G401 (cell line): ENCODE measurements at regions not wholly inside any gene's neighbourhood (a gene's known extent, or its start where the extent isn't known, plus 50 kb on each side); places are given as distances from the start of the nearest gene placed in this dataset.
A peak's percentile ranks its signal among the peaks of the same experiment; 100 is the strongest.

ENCODE experiments used
- DNase-seq: peaks from one replicate; pipeline ENCODE4 v3.0.0-alpha.2; 2015; ENCODE audit warnings: low spot score
- in situ Hi-C: cut with HindIII; loops from 2 replicates; pipeline ENCODE4 v1.10.0; 2016; ENCODE audit warnings: low sequenced_read_pairs, mixed read lengths

DNA sequence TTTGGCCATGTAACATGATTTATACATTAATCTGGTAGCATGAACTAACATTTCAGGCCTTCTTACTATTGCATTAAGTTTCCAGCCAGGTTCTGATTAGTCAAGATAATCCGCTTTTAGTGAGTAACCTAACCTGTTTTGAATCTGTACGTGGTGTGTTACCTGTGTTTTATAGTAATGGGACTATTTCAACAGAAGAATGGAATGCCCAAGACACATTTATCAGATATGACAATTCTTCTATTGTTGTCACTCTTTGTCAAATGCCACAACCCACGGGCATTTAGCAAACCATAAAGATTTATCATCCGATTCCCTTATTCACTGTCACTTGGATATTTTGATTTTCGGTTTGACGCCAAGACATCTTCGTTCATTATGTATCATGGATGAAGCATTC is 117.9 kb downstream of the ETAA1 start:
- no peak for DNase-seq
- in situ Hi-C loops: no loop called here

DNA sequence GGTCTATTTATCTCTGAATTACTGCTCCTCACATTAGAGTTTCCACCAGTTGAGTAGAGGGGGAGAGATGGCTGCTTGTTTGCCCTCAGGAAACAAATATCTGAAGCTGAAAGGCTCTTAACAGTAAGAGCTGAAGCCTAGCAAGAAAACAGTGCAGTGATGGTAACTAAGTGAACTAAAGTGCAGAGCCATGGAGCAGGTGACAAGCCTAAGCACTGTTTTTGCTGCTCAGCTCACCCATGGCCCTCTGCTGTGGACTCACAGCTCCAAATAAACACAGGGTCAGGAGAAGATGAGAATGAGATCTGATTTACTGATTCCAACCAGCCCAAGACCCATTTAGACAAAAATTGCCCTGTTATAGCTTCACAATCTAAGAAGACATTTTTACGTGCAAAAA is 118.4 kb downstream of the ETAA1 start:
- in situ Hi-C loops: no loop called here
- DNase-seq: no peak

DNA sequence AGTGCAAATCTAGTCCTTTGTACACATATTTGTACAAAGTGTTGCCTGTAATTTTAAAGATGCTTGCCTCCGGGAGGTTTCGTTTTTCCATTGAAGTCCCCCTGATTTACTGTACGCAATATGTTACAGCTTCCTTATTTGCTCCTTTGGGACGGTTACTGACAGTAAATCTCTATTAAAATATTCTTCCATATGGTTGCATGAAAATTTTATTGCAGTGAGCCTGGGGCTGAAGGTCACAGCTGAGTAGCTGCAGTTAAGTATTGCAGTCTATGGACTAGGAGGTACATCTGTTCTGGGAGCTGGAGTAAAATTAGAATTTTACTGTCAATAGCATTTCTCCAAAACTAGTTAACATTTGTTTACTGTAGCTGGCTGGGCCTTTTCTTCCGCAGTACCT is 119.2 kb downstream of the ETAA1 start:
- no peak for DNase-seq
- in situ Hi-C loops: no loop called here

DNA sequence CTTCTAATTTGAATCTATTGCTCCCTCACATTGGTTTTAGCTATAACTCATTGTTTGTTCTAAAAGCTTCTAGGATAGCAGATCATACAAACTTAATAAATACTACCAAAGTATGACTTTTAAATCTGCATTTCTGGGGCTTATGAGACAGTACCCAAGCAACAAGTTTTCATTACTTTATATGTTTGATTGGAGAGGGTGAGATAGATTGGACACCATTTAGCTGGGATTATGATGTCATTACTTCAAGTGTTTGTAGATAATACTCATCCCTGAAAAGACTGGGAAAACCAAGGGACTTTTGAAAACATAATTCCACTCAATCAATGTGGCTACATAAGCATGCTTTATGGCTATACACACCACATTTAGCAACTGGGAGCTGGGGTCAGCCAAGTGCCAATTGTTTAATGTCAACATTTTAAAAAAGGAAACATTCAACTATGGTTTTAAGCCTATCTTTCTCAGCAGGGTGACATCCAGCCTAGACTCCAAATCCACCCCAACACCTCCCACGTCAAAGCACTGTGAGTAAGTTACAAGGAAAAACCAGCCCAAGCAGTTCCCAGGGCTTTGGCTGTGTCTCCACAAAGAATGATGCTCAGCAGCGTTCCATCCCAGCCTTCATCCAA is 119.9 kb downstream of the ETAA1 start:
- DNase-seq: no peak
- in situ Hi-C loops: no loop called here

DNA sequence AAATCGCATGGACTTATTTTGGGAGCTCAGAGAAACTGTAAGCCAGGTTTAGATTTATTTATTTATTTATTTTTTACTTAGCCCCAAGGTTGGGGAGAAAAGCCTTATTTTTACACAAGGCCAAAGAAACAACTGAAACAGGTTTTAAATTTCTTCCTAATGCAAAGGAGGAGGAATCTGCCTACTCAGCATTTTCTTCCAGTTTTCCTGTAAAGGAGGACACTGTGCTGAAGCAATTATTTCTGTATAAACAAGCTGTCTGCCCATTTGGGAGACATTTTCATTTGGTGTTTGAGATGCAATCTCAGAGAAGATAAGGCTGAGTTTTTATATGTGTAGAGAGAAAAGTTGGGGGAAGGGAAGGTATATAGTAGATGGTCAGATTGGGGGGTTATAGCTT is 125.0 kb downstream of the ETAA1 start:
- DNase-seq: no peak
- in situ Hi-C loops: no loop called here

DNA sequence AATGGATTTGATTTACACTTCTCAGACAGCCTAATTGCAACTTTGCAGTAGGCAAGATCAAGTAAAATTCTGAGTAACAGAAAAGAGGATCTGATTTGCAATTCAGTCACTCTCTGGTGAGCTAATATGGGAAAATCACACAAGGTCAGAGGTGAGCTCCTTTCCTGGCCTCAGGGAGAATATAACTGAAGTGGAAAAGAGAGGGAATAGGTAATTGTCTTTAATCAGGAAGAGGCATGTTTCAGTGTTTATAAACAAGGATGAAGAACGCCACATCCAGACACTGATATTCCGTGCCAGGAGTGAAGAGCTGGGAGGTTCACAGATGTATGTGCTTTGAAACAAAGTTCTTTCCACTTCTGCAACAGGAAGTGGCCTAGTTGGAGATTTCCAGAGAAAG is 127.1 kb downstream of the ETAA1 start:
- in situ Hi-C loops: no loop called here
- DNase-seq: no peak

DNA sequence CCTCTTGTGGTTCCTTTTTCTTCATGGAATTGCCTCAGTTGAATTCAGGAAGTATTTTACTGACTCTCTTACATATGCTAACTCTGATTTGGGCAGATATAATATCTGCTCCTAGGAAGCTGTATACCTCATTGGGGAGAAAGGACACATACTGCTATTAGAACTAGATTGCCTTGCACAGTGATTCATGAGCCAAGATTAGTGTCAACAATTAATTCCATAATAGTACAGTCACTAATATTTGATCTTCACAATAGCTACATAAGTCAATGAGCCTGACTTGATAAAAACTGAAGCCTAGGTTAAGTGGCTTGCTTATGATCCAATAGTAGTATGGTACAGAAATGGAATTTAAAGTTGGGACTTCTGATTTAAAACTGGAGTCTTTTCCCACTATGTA is 127.6 kb downstream of the ETAA1 start:
- in situ Hi-C loops: no loop called here

DNA sequence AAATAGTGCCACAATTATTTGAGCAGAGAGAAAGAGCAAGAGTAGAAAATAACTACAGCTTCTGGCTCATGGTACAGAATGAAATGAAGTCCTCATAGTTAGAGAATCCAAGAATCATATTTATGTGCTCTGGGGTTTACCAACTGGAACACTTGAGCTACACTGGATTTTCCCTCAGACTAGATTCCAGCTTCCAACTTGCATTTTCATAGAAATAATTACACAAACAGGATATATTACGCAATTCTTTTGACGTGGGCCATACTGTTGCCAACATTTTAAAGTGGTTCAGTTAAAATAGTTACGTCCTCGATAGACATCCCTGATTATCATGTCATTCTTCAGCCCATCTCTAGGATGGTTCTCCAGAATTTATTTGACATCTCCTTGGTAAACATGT is 129.2 kb downstream of the ETAA1 start:
- no peak for DNase-seq
- in situ Hi-C loops: no loop called here

More for the DNA sequence above, 127.6 kb downstream of the ETAA1 start:
- DNase-seq: no peak

DNA sequence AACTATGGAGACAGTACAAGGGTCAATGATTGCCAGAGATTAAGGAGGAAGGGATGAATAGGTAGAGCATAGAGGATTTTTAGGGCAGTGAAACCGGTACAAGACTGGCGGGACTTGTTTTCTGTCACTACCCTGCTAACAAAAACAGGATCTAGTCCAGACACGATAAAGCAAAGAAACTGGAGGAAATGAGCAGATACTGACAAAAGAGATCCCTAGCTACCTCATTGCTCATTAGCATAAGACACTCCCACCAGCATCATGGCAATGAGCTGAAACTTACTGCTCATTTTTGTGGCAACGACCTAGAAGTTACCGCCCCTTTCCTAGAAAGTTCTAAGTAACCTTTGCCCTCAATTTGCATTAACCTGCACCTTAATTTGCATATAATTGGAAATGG is 131.2 kb downstream of the ETAA1 start:
- in situ Hi-C loops: no loop called here

DNA sequence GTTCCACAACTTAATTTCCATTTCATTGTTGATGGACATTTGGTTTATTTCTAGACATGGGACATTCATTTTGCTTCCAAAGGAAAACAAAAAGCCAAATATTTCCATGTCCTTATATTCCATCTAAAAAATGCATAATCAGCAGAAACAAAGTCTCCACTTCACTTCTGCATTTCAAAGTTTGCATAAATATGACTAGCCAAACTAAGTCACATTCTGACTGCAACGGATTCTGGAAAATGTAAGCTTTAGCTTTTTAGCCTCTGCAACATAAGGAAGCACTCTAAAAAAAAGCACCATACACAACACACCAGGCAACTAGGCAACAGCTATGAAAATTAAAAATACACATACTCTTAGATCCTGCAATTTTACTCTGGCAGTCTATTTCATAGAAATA is 135.3 kb downstream of the ETAA1 start:
- in situ Hi-C loops: no loop called here
- DNase-seq: no peak

More for the DNA sequence above, 131.2 kb downstream of the ETAA1 start:
- DNase-seq: no peak

DNA sequence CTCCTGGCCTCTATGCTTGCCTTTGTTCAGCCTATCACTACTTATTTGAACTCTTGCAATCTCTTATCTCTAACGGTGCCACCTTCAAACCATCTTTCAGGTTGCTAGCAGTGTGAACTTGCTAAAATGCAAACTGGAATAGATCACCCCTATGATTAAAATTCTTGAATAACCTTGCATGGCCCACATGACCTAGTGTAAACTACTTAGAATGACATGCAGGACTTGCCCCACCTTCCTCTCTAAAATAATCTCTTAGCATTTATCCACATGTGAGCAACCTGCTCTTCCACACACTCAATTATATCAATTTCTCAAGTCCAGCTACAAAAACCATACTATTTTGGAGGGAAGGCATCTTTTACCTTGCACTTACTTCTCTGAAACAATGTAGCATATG is 137.6 kb downstream of the ETAA1 start:
- in situ Hi-C loops: no loop called here
- DNase-seq: no peak

DNA sequence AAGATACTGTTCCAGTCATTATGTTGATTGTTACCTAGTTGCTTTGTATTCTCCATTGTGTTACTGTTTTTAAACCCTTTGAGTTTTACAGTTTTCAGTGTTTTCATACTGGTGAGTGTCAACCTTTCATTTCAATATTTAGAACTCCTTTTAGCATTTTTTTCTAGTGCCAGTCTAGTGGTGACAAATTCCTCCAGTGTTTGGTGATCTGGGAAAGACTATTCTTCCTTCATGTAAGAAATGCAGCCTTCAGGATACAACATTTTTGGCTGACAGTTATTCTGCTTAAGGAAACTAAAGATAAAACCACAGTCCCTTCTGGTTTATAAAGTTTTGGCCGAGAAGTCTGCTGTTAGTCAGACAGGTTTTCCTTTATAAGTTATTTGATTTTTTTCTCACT is 143.8 kb downstream of the ETAA1 start:
- DNase-seq: no peak
- in situ Hi-C loops: no loop called here

DNA sequence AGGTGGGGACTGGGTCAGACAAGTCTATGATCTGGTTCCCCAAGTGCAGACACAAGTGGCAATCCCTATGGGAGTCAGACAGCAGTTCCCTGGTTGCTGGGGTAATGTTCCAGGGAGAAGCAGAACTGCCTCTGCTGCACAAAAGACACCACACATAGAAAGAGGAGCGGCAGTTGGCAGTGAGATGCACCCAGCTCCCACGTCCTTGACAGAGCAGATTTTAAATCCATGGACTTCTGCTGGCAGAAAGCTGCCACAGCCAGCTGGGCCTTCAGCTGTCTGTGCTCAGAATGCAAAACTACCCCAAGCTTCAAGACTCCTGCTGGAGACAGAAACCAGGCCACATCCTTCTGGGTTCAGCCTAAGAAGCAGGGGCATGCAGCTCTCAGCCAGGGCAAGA is 147.2 kb downstream of the ETAA1 start:
- DNase-seq: peak; percentile 6
- in situ Hi-C loops: no loop called here

DNA sequence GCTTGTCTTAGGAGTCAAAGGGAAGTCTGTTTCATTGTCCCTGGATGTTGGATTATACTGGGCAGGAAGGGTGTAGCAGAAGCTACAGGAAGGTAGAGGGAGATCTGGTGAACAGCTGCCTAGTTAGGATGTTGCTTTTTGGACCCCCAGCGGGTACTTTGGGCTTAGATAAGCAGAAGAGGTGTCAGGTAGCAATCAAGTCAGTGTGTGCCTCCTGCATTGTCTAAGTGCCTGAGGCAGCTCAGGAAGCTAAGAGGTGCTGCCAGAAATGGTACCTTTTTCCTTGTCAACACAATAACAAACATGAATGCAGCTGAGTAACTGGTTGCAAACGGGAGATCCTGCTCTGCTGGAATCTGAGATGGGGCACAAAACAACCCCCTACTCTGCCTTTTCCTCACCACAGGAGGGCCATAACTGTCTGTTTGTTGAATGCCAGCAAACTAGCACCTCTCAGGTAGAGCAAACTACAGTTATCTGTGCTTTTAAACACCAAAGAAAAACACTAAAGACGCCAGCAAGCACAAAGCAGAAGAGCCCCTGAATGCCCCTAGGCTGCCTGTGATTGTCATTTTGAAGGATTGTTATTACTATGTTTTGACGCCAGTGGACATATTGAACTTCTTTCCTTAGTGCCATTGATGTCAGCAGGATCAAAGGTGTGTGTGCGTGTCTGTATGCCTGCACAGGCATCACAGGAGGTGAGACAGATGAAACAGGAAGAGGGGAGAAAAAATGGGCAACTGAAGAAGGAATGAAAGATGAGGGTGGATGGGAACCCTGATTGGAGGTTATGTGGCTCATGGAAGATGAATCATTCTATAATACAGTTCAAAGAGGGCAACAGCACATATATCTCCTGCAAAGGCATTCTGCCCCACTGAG is 151.4 kb downstream of the ETAA1 start:
- in situ Hi-C loops: no loop called here
- no peak for DNase-seq

DNA sequence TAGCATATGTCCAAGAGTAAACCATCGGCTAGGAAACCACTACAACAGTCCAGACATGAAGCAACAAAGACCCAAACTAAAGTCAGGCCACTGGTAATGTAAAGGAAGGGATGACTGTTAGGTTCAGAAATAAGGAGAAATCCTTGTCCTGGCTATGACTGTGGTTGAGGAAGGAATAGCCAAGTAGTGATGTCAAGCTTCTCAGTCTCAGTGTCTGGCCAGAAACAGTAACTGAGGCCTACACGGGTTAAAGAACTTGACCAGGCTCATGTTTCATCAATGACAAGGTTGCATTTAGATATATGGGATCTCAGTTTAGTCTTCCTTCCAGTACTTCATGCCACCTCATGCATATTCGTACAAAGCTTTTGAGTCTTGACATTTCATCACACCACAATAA is 162.0 kb downstream of the ETAA1 start:
- no peak for DNase-seq
- in situ Hi-C loops: no loop called here

DNA sequence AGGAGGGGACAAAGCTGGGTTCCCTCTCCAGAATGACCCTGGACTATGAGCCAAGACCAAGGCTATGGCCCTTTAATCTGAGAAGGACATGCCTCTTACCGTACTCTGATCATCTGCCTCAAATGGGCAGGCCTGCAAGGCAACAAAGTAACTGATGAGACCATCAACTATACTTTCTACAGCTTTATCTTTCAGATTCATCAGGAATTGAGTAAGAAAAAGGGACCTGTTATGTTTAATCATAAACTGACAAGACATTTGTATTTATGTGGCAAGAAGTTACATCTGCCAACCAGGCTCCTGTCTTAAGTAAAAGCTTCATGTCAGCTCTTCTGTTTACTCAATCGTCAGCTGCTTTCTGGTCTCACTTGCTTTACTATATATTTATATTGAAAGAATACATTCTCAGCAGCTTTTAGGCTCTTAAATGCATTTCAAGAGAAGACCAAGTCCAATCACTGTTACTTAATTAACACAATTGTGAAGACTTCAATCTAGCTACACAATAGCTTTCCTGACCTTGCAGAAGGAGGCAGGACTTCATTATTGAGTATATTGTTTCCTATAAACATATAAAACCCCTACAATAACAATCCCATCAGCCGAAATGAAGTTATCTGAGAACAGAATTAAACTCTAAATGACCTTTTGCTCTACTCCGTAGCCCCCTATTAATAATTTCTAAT is 163.8 kb downstream of the ETAA1 start:
- in situ Hi-C loops: no loop called here
- DNase-seq: no peak

DNA sequence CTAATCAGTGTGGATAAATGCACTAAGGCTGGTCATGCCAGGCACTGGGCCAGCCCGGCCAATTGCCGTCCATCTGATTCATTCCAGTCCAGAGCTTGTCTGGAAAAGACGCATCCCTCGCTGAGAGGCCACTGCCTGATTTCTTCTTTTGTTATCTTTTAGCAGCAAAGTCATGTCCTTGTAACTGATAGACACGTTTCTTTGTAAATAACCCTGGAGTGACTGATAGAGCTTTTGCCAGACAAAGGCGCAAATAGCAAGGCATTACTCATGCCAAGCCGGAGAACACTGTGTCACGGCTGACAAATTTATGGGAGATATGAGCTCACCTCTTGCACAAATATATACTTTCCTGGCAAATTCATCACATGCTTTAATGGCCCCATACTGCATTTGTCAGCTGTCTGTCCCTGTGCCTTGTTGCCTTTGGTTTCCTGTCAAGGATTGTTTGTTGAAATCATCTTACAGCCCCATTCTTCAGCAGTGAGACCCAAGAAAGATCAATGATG is 164.4 kb downstream of the ETAA1 start:
- in situ Hi-C loops: no loop called here
- no peak for DNase-seq

DNA sequence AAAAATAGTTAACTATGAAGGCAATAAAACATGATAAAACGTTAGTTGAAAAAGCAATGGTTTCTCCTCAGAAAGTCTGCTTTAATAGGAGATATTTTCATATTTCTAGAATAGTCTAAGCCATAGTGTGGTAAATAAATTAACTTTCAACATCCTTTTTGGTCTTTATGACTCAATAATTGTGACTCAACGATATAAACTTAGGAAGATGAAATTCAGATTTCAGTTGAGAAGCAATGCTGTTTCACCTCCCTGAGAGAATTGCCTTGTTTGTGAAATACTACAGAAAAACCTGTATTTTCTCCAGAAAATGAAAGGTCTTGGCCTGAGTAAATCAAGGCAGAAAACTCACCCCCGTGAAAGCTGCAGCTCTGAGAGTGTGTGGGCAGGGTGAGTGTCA is 166.9 kb downstream of the ETAA1 start:
- in situ Hi-C loops: no loop called here
- no peak for DNase-seq

DNA sequence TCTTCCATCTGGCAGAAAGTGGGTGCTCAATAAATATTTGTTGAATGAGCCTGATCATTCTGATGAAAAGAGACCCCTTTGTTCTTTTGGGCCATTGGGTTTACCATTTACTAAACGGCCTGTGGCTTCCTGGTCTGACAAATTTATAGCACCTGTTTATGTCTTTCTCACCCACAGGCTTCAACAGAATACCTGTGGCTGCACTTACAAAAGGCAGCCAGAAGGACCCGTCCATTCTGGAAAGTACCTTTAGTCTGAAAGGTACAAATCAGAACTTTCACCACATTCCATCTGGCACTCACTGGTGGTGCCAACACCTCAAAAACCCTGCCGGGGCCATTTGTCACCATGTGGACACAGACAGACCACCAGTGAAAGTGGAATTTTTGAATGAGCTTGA is 167.5 kb downstream of the ETAA1 start:
- in situ Hi-C loops: no loop called here
- no peak for DNase-seq

DNA sequence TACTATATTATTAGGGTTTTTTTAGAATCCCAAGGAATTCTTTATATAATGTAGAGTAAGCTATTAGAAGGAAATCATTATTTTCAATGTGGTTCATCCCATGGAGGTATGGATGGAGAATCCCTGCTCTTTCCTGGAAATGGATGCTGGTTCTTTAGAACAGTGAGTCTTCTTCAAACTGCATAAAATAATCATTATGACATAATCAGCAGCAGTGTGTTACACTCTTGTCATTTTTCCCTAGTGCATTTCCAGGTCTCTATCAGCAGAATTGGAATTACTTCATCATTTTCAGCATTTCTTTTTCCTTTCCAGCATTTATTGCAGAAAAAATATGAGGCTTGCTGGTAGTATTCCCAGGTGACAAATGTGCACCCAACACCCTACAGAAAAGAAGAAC is 168.1 kb downstream of the ETAA1 start:
- in situ Hi-C loops: no loop called here
- no peak for DNase-seq
